SK-N-SH (cell line): ENCODE measurements at regions not wholly inside any gene's neighbourhood (a gene's known extent, or its start where the extent isn't known, plus 50 kb on each side); places are given as distances from the start of the nearest gene placed in this dataset.

Source experiments
- CTCF ChIA-PET: fragments of 300-600, 350-600 bp; formaldehyde crosslinking; extraction: SDS; loops from one replicate; lab custom pipeline; 2021; lab: Yijun Ruan, JAX
- POLR2A ChIA-PET: fragments of 350-600 bp; sonication (Branson Sonifier 250); formaldehyde crosslinking; extraction: SDS; loops from one replicate; lab custom pipeline; 2020; ENCODE audit warnings: antibody characterized with exemption, inconsistent platforms; lab: Yijun Ruan, JAX
- DNase-seq: peaks from one replicate; pipeline ENCODE4 v3.0.0; 2012
- H2AFZ ChIP-seq: fragments of 200-600 bp; sonication (generic); 2 replicates; pipeline ENCODE4 v1.8.1; 2016; ENCODE audit warnings: antibody characterized with exemption, mild to moderate bottlenecking, low read depth
- H3F3A ChIP-seq: fragments of 200-600 bp; sonication (generic); replicated peaks from 2 replicates; pipeline ENCODE3; 2016; ENCODE audit warnings: antibody characterized with exemption, mild to moderate bottlenecking; ENCODE audit not compliant: insufficient read depth
- H3K27ac ChIP-seq, 2 experiments: fragments of 200-500 bp in 1 of 2; fragments of 200-600 bp in 1 of 2; sonication (Bioruptor generic) in 1 of 2; sonication (generic), shearing (Covaris generic) in 1 of 2; 2 replicates each; pipeline versions ENCODE4 v1.5.1 to v1.6.1; 2014 to 2016; ENCODE audit warnings: low read depth in 2 of 2, inconsistent platforms in 1 of 2, low read length in 1 of 2, mild to moderate bottlenecking in 1 of 2, mixed read lengths in 1 of 2
- H3K27me3 ChIP-seq: fragments of 200-600 bp; sonication (generic), shearing (Covaris generic); 2 replicates; pipeline ENCODE4 v1.6.1; 2016; ENCODE audit warnings: mixed run types; ENCODE audit not compliant: insufficient read depth
- H3K36me3 ChIP-seq, 2 experiments: fragments of 200-500 bp in 1 of 2; fragments of 200-600 bp in 1 of 2; sonication (Bioruptor generic) in 1 of 2; sonication (generic) in 1 of 2; replicated peaks in 1 of 2; 2 replicates each; pipeline versions ENCODE3 to v1.5.1; 2014 to 2016; ENCODE audit warnings: low read length in 1 of 2, mild to moderate bottlenecking in 1 of 2; ENCODE audit not compliant: insufficient read depth in 2 of 2, control insufficient read depth in 1 of 2
- H3K4me1 ChIP-seq, 2 experiments: fragments of 200-500 bp in 1 of 2; fragments of 200-600 bp in 1 of 2; sonication (Bioruptor generic) in 1 of 2; sonication (generic), shearing (Covaris generic) in 1 of 2; 2 replicates each; pipeline versions ENCODE4 v1.5.1 to v1.6.1; 2014 to 2016; ENCODE audit warnings: low read depth in 1 of 2, low read length in 1 of 2, mixed run types in 1 of 2; ENCODE audit not compliant: insufficient read depth in 2 of 2, control insufficient read depth in 1 of 2
- H3K4me2 ChIP-seq: fragments of 200-600 bp; sonication (generic), shearing (Covaris generic); 2 replicates; pipeline ENCODE4 v1.6.1; 2017; ENCODE audit warnings: mixed run types
- H3K4me3 ChIP-seq, 2 experiments: fragments of 200-500 bp in 1 of 2; fragments of 200-600 bp in 1 of 2; sonication (Bioruptor generic) in 1 of 2; sonication (generic), shearing (Covaris generic) in 1 of 2; 2 replicates each; pipeline versions ENCODE4 v1.5.1 to v1.8.1; 2014 to 2016; ENCODE audit warnings: low read depth in 2 of 2, inconsistent platforms in 1 of 2, low read length in 1 of 2, mild to moderate bottlenecking in 1 of 2, mixed read lengths in 1 of 2, moderate library complexity in 1 of 2
- H3K79me2 ChIP-seq: fragments of 200-600 bp; sonication (generic); 2 replicates; pipeline ENCODE4 v1.8.1; 2017; ENCODE audit warnings: mild to moderate bottlenecking; ENCODE audit not compliant: insufficient read depth
- H3K9ac ChIP-seq: fragments of 200-600 bp; sonication (generic); 2 replicates; pipeline ENCODE4 v1.6.1; 2017; ENCODE audit warnings: mixed run types
- H3K9me2 ChIP-seq: fragments of 200-600 bp; sonication (generic); 2 replicates; pipeline ENCODE4 v1.6.1; 2017; ENCODE audit warnings: mixed run types
- H3K9me3 ChIP-seq: fragments of 200-600 bp; sonication (generic); 2 replicates; pipeline ENCODE4 v1.6.1; 2017; ENCODE audit warnings: mixed run types, mild to moderate bottlenecking, moderate library complexity
- H4K20me1 ChIP-seq: fragments of 200-600 bp; sonication (generic); 2 replicates; pipeline ENCODE4 v1.6.1; 2017; ENCODE audit warnings: mild to moderate bottlenecking, mixed run types; ENCODE audit not compliant: insufficient read depth
- ELF1 ChIP-seq: IDR thresholded peaks from 2 replicates; pipeline ENCODE4 v1.4.0; 2012
- EP300 ChIP-seq, 2 experiments: IDR thresholded peaks; 2 replicates each; pipeline versions ENCODE4 v1.4.0 to v1.6.1; 2012; ENCODE audit warnings: borderline replicate concordance in 1 of 2, low read depth in 1 of 2, low read length in 1 of 2
- EZH2phosphoT487 ChIP-seq: fragments of 200-600 bp; sonication (generic); IDR thresholded peaks from 2 replicates; pipeline ENCODE4 v1.6.1; 2017; ENCODE audit warnings: low read depth, mixed run types, mild to moderate bottlenecking, antibody characterized with exemption, moderate library complexity, borderline replicate concordance
- NFIC ChIP-seq: IDR thresholded peaks from 2 replicates; pipeline ENCODE4 v1.4.0; 2012; ENCODE audit warnings: borderline replicate concordance
- NRF1 ChIP-seq: IDR thresholded peaks from 2 replicates; pipeline ENCODE4 v1.6.1; 2012; ENCODE audit warnings: low read depth, mild to moderate bottlenecking, low read length
- RXRA ChIP-seq: IDR thresholded peaks from 2 replicates; pipeline ENCODE4 v1.4.0; 2012; ENCODE audit warnings: low read depth, mild to moderate bottlenecking, borderline replicate concordance
- SMC3 ChIP-seq: IDR thresholded peaks from 2 replicates; pipeline ENCODE4 v1.6.1; 2012; ENCODE audit warnings: low read depth, low read length, improper control_type of control experiment
- WGBS: methylation state at CpG from one replicate; pipeline ENCODE4 v1.1.6; 2017; ENCODE audit warnings: low lambda C conversion rate; 5-methylcytosine and 5-hydroxymethylcytosine counted together
- small RNA-seq, 7 experiments: library from RNA; depleted of rRNA; stranded (forward); fragments of <200 nt; gene quantifications; one replicate each; pipeline ENCODE3, GENCODE V24; 2012
- TF ChIP-seq, protein P1 (sequence below): IDR thresholded peaks from 2 replicates; pipeline ENCODE4; 2012
- TF ChIP-seq, protein P2 (sequence below): IDR thresholded peaks from 2 replicates; pipeline ENCODE4 v1.4.0; 2012; ENCODE audit warnings: low read depth
- TF ChIP-seq, protein P3 (sequence below): fragments of 200-600 bp; sonication (generic); IDR thresholded peaks from 2 replicates; pipeline ENCODE4 v1.6.1; 2017; ENCODE audit warnings: antibody characterized with exemption, mild to moderate bottlenecking, moderate library complexity

DNA sequence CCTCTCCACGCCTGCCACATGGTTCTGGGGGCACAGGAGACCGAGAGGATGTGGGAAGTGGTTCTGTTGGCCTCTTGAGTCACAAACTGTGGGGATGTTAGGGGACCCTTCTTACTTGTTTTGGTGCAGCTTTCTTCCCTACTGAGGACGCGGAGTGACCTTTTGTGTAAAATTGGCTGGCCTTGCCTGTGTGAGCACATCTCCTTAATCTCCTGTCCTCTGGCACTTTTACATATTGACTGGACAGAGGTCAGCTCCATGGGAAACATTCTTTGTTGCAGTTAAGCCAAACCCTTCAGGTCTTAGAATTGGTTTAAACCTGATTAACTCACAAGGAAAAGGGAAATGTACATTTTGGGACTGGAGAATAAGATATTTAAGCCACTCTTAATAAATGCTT lies 51.2 kb upstream of the TENM4 start:
- no peak overlapping the region for H3K27ac ChIP-seq
- H3K36me3 ChIP-seq, result no peaks in the 10 kb centered on the region
- POLR2A ChIA-PET, result no interaction called here
- no peak overlapping the region for H3K4me3 ChIP-seq
- H2AFZ ChIP-seq, result no peak overlapping the region
- H3F3A ChIP-seq, result no peaks in the 10 kb centered on the region
- no peaks in the 10 kb centered on the region for H3K79me2 ChIP-seq
- no peak overlapping the region for H3K4me2 ChIP-seq
- WGBS, result 56% methylated on average over 4 of the region's 4 CpGs
- H3K27me3 ChIP-seq, result no peaks in the 10 kb centered on the region
- CTCF ChIA-PET, result interaction anchor here (1.3 to 3.7 kb wide), 9 partner anchors 10 to 847 kb away, joined by 3 to 27 read pairs (median 8); partner anchors contain the start of gene TENM4
- TF ChIP-seq EP300 (IDR thresholded peaks at IDR 0.05; ENCODE audit: borderline replicate concordance in 1 of 2, low read depth in 1 of 2, low read length in 1 of 2) (no peak), RXRA (no peak), ELF1 (no peak), NFIC (no peak), SMC3 (no peak), NRF1 (no peak), EZH2phosphoT487 (no peak)
- TF ChIP-seq, protein P1, sequence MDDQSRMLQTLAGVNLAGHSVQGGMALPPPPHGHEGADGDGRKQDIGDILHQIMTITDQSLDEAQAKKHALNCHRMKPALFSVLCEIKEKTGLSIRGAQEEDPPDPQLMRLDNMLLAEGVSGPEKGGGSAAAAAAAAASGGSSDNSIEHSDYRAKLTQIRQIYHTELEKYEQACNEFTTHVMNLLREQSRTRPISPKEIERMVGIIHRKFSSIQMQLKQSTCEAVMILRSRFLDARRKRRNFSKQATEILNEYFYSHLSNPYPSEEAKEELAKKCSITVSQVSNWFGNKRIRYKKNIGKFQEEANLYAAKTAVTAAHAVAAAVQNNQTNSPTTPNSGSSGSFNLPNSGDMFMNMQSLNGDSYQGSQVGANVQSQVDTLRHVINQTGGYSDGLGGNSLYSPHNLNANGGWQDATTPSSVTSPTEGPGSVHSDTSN, result no peak
- TF ChIP-seq, protein P2, sequence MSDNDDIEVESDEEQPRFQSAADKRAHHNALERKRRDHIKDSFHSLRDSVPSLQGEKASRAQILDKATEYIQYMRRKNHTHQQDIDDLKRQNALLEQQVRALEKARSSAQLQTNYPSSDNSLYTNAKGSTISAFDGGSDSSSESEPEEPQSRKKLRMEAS, result no peak
- TF ChIP-seq, protein P3, sequence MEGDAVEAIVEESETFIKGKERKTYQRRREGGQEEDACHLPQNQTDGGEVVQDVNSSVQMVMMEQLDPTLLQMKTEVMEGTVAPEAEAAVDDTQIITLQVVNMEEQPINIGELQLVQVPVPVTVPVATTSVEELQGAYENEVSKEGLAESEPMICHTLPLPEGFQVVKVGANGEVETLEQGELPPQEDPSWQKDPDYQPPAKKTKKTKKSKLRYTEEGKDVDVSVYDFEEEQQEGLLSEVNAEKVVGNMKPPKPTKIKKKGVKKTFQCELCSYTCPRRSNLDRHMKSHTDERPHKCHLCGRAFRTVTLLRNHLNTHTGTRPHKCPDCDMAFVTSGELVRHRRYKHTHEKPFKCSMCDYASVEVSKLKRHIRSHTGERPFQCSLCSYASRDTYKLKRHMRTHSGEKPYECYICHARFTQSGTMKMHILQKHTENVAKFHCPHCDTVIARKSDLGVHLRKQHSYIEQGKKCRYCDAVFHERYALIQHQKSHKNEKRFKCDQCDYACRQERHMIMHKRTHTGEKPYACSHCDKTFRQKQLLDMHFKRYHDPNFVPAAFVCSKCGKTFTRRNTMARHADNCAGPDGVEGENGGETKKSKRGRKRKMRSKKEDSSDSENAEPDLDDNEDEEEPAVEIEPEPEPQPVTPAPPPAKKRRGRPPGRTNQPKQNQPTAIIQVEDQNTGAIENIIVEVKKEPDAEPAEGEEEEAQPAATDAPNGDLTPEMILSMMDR, result no peak
- H3K4me1 ChIP-seq, result peaks cover 0 to 2% of the 10 kb centered on the region in 2 experiments; a peak in 1 of 4 replicates
- DNase-seq, result no peak
- no peaks in the 10 kb centered on the region for H4K20me1 ChIP-seq
- H3K9me2 ChIP-seq, result no peaks in the 10 kb centered on the region
- H3K9me3 ChIP-seq, result no peaks in the 10 kb centered on the region
- H3K9ac ChIP-seq, result no peak overlapping the region

Small RNA genes lying in the stretch of these regions (small RNA-seq; reads per million reads assigned to genes)
- 0 to 1.6 (median 0) reads per million in 7 experiments for gene AP002802.2
- gene MIR4300, result 0 reads per million in 7 experiments
- gene MTND4LP18, result 0 reads per million in 7 experiments
- gene RNU6-544P, result 0 reads per million in 7 experiments
